ENCODE measurements at regions not wholly inside any gene's neighbourhood (a gene's known extent, or its start where the extent isn't known, plus 50 kb on each side); places are given as distances from the start of the nearest gene placed in this dataset.

DNA sequence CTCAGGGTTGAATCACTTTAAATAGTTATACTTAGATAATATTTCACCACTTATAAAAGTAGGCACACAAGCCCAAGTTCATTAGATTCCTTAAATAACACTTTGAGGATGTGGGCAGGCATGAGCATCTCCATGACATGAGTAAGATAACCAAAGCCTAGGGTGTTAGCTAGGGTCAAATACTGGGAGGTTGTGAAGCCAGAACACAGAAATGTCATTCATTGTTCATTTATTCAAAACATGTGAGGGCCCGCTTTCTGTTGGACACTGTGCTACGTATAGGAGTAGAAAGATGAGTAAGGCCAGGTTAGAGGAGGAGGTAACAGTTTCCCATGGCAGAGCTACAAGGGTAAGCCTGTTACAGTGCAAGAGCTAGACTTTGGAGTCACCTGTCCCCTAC is 93.5 kb upstream of the NEDD4L start:
- TF ChIP-seq EGR1 (IDR thresholded peaks at IDR 0.05; ENCODE audit: low read depth) = no peak
- TF ChIP-seq, protein P1, sequence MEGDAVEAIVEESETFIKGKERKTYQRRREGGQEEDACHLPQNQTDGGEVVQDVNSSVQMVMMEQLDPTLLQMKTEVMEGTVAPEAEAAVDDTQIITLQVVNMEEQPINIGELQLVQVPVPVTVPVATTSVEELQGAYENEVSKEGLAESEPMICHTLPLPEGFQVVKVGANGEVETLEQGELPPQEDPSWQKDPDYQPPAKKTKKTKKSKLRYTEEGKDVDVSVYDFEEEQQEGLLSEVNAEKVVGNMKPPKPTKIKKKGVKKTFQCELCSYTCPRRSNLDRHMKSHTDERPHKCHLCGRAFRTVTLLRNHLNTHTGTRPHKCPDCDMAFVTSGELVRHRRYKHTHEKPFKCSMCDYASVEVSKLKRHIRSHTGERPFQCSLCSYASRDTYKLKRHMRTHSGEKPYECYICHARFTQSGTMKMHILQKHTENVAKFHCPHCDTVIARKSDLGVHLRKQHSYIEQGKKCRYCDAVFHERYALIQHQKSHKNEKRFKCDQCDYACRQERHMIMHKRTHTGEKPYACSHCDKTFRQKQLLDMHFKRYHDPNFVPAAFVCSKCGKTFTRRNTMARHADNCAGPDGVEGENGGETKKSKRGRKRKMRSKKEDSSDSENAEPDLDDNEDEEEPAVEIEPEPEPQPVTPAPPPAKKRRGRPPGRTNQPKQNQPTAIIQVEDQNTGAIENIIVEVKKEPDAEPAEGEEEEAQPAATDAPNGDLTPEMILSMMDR (IDR thresholded peaks at IDR 0.05 in 2 of 3, conservative IDR thresholded peaks at IDR 0.05 in 1 of 3; ENCODE audit: borderline replicate concordance in 1 of 3, insufficient read depth in 1 of 3, low read depth in 2 of 3, low read length in 2 of 3) = no peak
- no peak for TF ChIP-seq POLR2AphosphoS5 (IDR thresholded peaks at IDR 0.05; ENCODE audit: low read depth, low read length)
- TF ChIP-seq EZH2 (IDR thresholded peaks at IDR 0.05) = no peak
- no peak for TF ChIP-seq EZH2phosphoT487 (IDR thresholded peaks at IDR 0.05; ENCODE audit: borderline replicate concordance)
- TF ChIP-seq, protein P2, sequence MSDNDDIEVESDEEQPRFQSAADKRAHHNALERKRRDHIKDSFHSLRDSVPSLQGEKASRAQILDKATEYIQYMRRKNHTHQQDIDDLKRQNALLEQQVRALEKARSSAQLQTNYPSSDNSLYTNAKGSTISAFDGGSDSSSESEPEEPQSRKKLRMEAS (IDR thresholded peaks at IDR 0.05) = no peak
- no peak for TF ChIP-seq SP1 (IDR thresholded peaks at IDR 0.05; ENCODE audit: low read depth)
